Activated T-helper 1 cell treated with anti-CD3 and anti-CD28 coated beads, Interleukin-12 subunit alpha, Interleukin-12 subunit beta, Interleukin-2, Interleukin-4 antibody, amounts not matched to agents 30 ng/mL and 10 ng/mL and 1 ng/mL, durations not matched to agents 14 hours and 24 hours and 36 hours (primary cell): ENCODE measurements at regions not wholly inside any gene's neighbourhood (a gene's known extent, or its start where the extent isn't known, plus 50 kb on each side); places are given as distances from the start of the nearest gene placed in this dataset.

Experiments
- DNase-seq: peaks from one replicate; pipeline ENCODE4 v3.0.0; 2021; ENCODE audit warnings: low spot score
- H3K27ac Mint-ChIP-seq: one replicate; pipeline ENCODE4 v1.8.0; 2021; ENCODE audit warnings: mild to moderate bottlenecking, mixed read lengths
- H3K27me3 Mint-ChIP-seq: one replicate; pipeline ENCODE4 v1.8.0; 2022; ENCODE audit warnings: mild to moderate bottlenecking, moderate library complexity, mixed read lengths; ENCODE audit not compliant: insufficient read depth
- H3K36me3 Mint-ChIP-seq: one replicate; pipeline ENCODE4 v1.8.0; 2021; ENCODE audit warnings: low read depth, mixed read lengths
- H3K4me1 Mint-ChIP-seq: one replicate; pipeline ENCODE4 v1.8.0; 2021; ENCODE audit warnings: low read depth, mixed read lengths
- H3K4me3 Mint-ChIP-seq: one replicate; pipeline ENCODE4 v1.8.0; 2021; ENCODE audit warnings: mild to moderate bottlenecking, moderate library complexity, mixed read lengths
- H3K9me3 Mint-ChIP-seq: one replicate; pipeline ENCODE4 v1.8.0; 2021; ENCODE audit warnings: mixed read lengths
- intact Hi-C: fragments of 100-400 bp; cut with micrococcal nuclease; formaldehyde crosslinking; loops from one replicate; pipeline ENCODE4 v1.15.1; 2024

GRCh38 chr16:86751076-86752030, 173.0 kb downstream of the FOXL1 start:
- Mint-ChIP-seq H3K36me3 (no peaks in the 10 kb centered on the region), H3K4me3 (no peak overlapping the region), H3K27ac (no peak overlapping the region), H3K9me3 (no peaks in the 10 kb centered on the region), H3K27me3 (peaks cover 6% of the 10 kb centered on the region), H3K4me1 (no peaks in the 10 kb centered on the region)
- DNase-seq: no peak
- intact Hi-C loops: no loop called here

- Mint-ChIP-seq H3K9me3 (no peaks in the 10 kb centered on the region), H3K27ac (no peak overlapping the region), H3K36me3 (no peaks in the 10 kb centered on the region), H3K4me1 (peaks cover 6% of the 10 kb centered on the region), H3K4me3 (no peak overlapping the region), H3K27me3 (peaks cover 13% of the 10 kb centered on the region)
- intact Hi-C loops: no loop called here
- no peak for DNase-seq
Measured at GRCh38 chr16:86752582-86753175, 174.3 kb downstream of the FOXL1 start.

- peaks cover 6% of the 10 kb centered on the region for H3K4me1 Mint-ChIP-seq
- intact Hi-C loops: no loop called here
Measured at GRCh38 chr16:86753399-86753798, 175.1 kb downstream of the FOXL1 start.

GRCh38 chr16:86755571-86756006, 177.2 kb downstream of the FOXL1 start:
- Mint-ChIP-seq H3K27ac (no peak overlapping the region), H3K36me3 (no peaks in the 10 kb centered on the region), H3K4me3 (no peak overlapping the region), H3K27me3 (peaks cover 21% of the 10 kb centered on the region), H3K9me3 (no peaks in the 10 kb centered on the region), H3K4me1 (peaks cover 6% of the 10 kb centered on the region)
- no peak for DNase-seq
- intact Hi-C loops: no loop called here

More at GRCh38 chr16:86753399-86753798, 175.1 kb downstream of the FOXL1 start:
- no peaks in the 10 kb centered on the region for H3K36me3 Mint-ChIP-seq
- H3K4me3 Mint-ChIP-seq: no peak overlapping the region
- no peaks in the 10 kb centered on the region for H3K9me3 Mint-ChIP-seq
- H3K27ac Mint-ChIP-seq: no peak overlapping the region
- H3K27me3 Mint-ChIP-seq: peaks cover 13% of the 10 kb centered on the region
- no peak for DNase-seq

DNA sequence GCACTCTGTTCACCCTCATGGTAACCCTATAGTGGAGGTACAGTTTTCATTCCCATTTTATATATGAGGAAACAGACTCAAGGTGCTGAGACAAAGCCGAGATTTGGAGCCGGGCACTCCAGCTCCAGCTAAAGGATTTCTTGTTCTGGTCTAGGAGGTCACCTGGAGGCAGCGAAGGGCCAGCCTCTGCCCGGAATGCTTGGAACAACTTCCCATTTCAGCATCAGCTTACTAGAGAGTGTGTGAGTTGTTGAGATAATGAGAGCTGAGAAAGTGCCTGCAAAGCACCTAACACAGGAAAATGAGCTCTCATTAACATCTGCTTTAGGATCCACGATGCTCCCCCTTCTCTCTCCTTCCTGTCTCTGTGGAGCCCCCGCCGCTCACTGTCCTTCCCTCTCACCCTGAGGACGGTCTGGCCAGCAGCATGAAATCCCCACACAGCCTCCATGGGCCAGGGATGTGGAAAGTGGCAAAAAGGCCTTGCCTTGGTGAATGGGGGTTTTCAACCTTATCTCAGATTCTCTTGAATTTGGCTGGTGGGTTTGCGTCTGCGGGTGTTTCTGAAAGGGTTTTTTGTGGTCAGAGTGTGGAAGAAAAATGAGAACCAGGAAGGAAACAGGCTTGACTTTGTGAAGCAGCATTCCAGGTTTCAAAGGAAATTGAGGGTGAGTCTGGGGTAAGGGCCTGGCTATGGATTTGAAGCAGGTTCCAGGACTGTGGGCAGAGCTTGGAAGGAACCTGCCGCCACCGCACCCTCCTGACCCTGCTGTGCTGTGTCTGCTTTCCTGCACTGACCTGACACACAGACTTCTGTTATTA, 178.7 kb downstream of the FOXL1 start:
- intact Hi-C loops: no loop called here
- peaks cover 6% of the 10 kb centered on the region for H3K4me1 Mint-ChIP-seq
- H3K36me3 Mint-ChIP-seq: no peaks in the 10 kb centered on the region
- H3K27ac Mint-ChIP-seq: no peak overlapping the region
- no peak overlapping the region for H3K4me3 Mint-ChIP-seq
- no peak for DNase-seq
- H3K9me3 Mint-ChIP-seq: no peaks in the 10 kb centered on the region
- H3K27me3 Mint-ChIP-seq: peaks cover 27% of the 10 kb centered on the region

- no peak overlapping the region for H3K27ac Mint-ChIP-seq
- no peak overlapping the region for H3K4me3 Mint-ChIP-seq
- peaks cover 6% of the 10 kb centered on the region for H3K4me1 Mint-ChIP-seq
- peaks cover 27% of the 10 kb centered on the region for H3K27me3 Mint-ChIP-seq
- no peaks in the 10 kb centered on the region for H3K9me3 Mint-ChIP-seq
- no peaks in the 10 kb centered on the region for H3K36me3 Mint-ChIP-seq
- DNase-seq: no peak
- intact Hi-C loops: no loop called here
Measured at GRCh38 chr16:86757704-86758040, 179.3 kb downstream of the FOXL1 start.

DNA sequence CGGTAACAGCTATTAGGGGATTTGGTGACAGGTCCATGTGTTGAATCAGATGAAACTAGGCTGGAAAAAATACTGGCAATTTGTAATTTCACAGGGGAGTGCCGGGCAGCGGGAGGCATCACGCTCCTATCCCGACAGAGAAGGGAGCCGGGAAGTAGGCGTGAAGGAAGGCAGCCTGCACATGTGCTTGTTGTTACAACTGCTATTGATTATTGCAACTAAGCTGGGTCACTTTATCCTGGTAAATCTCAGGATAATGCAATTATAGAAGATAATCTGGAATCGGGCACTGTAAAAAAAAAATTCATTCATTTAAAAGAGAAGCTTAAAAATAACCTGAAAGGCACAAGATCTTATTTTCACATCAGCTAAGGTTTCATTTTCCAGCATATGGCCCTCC, 180.6 kb downstream of the FOXL1 start:
- DNase-seq: no peak
- Mint-ChIP-seq H3K9me3 (no peaks in the 10 kb centered on the region), H3K36me3 (no peaks in the 10 kb centered on the region), H3K27me3 (peaks cover 23% of the 10 kb centered on the region), H3K27ac (no peak overlapping the region), H3K4me3 (no peak overlapping the region), H3K4me1 (peaks cover 6% of the 10 kb centered on the region)
- intact Hi-C loops: no loop called here

DNA sequence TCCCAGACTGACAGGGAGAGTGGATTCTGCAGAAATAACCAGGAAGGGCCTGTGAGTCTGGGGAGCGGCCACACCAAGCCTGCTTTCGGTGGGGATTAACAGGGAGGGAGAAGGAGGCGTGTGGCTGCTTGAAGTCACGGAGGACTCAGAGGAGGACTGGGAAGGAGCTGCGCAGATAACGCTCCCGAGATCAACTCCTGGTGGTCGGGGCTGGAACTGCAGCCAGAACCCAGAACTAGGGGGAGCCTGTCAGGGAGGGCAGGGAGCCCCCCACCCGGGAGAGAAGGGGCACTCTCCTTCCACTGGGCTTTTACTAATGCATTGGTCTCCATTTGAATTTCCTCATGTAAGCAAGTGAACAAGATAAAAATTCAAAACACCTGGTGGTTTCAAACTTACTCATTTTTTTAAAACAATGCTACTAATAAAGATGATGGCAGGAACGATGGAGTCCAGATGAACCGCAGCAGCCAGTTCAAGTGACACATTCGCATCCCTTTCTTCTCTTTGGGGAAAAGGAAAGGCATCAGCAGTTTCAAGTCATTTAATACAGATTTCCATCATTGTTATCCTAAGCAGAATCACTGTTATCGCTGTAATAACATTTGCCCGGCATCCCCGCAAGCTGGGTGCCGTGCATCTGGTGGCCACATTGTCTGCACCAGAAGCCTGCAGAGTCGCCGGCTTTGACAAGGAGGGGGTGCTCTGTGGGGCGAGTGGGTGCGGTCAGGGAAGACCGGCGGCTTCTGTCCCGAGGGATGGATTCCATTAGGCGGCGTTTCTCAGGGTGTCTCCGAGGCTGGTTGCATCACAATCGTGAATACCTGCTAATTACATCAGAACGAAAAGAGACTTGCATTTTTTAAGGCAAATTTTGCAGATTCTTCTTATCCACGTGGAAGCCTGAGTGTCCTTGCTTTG, 183.0 kb downstream of the FOXL1 start:
- intact Hi-C loops: loop anchor here (1.0 kb wide), 2 partner anchors 185 to 198 kb away; no protein-coding TSS in a partner anchor
- Mint-ChIP-seq H3K36me3 (no peaks in the 10 kb centered on the region), H3K4me3 (no peak overlapping the region), H3K9me3 (no peaks in the 10 kb centered on the region), H3K27me3 (peaks cover 23% of the 10 kb centered on the region), H3K27ac (no peak overlapping the region), H3K4me1 (peaks cover 6% of the 10 kb centered on the region)
- peak; percentile 38 for DNase-seq

- peaks cover 20% of the 10 kb centered on the region for H3K27me3 Mint-ChIP-seq
- H3K9me3 Mint-ChIP-seq: no peaks in the 10 kb centered on the region
- H3K27ac Mint-ChIP-seq: no peak overlapping the region
- no peaks in the 10 kb centered on the region for H3K36me3 Mint-ChIP-seq
- peaks cover 5% of the 10 kb centered on the region for H3K4me1 Mint-ChIP-seq
- intact Hi-C loops: no loop called here
- no peak for DNase-seq
- no peak overlapping the region for H3K4me3 Mint-ChIP-seq
Measured at GRCh38 chr16:86762095-86762494, 183.7 kb downstream of the FOXL1 start.

GRCh38 chr16:86763819-86764218, 185.5 kb downstream of the FOXL1 start:
- intact Hi-C loops: no loop called here
- H3K36me3 Mint-ChIP-seq: no peaks in the 10 kb centered on the region
- H3K27ac Mint-ChIP-seq: no peak overlapping the region
- no peaks in the 10 kb centered on the region for H3K9me3 Mint-ChIP-seq
- H3K27me3 Mint-ChIP-seq: peaks cover 14% of the 10 kb centered on the region
- no peak overlapping the region for H3K4me3 Mint-ChIP-seq
- no peaks in the 10 kb centered on the region for H3K4me1 Mint-ChIP-seq
- DNase-seq: no peak

- intact Hi-C loops: no loop called here
- DNase-seq: no peak
- Mint-ChIP-seq H3K9me3 (no peaks in the 10 kb centered on the region), H3K27me3 (peaks cover 12% of the 10 kb centered on the region), H3K27ac (no peak overlapping the region), H3K4me3 (no peak overlapping the region), H3K4me1 (no peaks in the 10 kb centered on the region), H3K36me3 (no peaks in the 10 kb centered on the region)
Measured at GRCh38 chr16:86764551-86764950, 186.2 kb downstream of the FOXL1 start.

DNA sequence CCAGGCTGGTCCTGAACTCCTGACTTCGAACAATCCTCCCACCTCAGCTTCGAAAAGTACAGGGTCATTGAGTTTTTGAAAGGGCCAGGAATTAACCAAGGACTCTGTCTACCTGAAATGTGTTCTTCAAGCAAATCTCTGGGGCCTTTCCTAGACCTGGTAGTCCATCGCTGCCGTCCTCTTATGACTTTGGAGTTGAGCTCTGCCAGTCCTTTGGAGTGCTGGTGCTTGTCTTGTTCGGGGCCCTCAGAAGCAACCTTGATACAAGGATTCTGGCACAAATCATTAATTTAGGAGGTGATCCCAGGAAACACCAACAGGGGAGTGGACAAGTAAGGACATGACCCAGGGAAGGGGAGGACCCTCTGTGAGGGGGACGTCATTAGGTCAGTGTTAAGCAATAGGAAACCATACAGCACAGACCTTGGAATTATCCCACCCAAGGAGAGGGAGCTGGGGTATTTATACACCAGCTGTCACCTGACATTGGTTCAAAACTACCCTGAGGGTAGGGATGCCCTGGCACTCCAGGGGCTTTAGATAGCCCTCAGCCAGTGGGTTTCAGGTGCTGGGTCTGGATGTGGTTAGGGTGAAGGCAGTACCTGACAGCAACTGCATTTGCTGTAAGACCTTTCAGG, 187.2 kb downstream of the FOXL1 start:
- no peaks in the 10 kb centered on the region for H3K36me3 Mint-ChIP-seq
- DNase-seq: no peak
- peaks cover 9% of the 10 kb centered on the region for H3K27me3 Mint-ChIP-seq
- no peaks in the 10 kb centered on the region for H3K9me3 Mint-ChIP-seq
- H3K4me1 Mint-ChIP-seq: no peaks in the 10 kb centered on the region
- H3K27ac Mint-ChIP-seq: no peak overlapping the region
- H3K4me3 Mint-ChIP-seq: no peak overlapping the region
- intact Hi-C loops: no loop called here
